Fibroblast of skin of right quadriceps (primary cell): ENCODE measurements at regions not wholly inside any gene's neighbourhood (a gene's known extent, or its start where the extent isn't known, plus 50 kb on each side); places are given as distances from the start of the nearest gene placed in this dataset.
"Not testable (repeated sequence)": the region's sequence is repeated elsewhere in the genome, so short reads cannot be mapped to it uniquely, and the experiment has no call there.

ENCODE experiments used
- DNase-seq: peaks from one replicate; pipeline ENCODE4 v3.0.0-alpha.2; 2013

DNA sequence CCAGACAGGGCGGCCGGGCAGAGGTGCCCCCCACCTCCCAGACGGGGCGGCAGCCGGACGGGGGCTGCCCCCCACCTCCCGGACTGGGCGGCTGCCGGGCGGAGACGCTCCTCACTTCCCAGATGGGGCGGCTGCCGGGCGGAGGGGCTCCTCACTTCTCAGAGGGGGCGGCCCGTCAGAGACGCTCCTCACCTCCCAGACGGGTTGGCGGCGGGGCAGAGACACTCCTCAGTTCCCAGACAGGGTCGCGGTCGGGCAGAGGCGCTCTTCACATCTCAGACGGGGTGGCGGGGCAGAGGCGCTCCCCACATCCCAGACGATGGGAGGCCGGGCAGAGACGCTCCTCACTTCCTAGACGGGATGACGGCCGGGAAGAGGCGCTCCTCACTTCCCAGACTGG lies 68.5 kb upstream of the GPC4 start:
- DNase-seq = not testable (repeated sequence)

DNA sequence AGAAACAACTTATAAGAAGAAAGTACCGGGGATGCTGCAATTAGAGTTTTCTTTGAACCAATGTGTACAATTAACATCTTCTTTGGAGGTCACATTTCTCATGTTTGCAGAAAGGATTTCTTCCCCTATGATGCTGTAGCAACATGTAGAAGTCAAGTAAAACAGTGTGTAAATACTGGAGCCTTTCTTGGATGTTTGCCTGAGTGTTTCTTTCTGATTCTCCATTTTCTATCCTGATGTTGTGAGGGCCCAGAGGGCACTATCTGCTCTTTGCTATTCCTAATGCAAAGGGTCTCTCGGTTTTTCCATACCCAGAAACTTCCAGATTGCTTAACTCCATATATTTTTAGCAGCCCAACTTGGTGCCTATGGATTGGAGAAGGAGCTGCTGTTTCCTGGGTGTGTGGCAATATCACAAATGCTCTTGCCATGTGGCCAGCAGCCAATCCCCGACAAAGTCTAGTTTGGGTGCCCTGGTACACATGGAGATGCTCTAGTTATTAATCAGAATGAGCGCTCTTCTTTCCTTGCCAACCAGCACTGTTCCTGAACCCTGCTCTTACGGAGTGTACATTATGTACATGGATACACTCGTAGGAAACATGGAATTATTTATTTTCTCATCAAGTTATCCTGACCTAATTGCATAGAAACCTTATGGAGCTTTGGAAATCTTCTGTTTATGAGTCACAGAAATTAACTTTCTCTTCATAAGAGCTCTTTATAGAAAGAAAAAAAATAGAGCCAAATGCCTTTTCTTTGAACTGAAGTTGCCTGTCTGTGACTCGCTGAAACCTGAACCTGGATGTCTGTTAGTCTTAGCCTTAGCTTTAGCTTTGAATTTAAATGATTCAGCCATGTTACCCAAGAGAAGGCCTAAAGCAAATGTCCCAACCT lies 67.0 kb upstream of the GPC4 start:
- DNase-seq = peak; percentile 75

DNA sequence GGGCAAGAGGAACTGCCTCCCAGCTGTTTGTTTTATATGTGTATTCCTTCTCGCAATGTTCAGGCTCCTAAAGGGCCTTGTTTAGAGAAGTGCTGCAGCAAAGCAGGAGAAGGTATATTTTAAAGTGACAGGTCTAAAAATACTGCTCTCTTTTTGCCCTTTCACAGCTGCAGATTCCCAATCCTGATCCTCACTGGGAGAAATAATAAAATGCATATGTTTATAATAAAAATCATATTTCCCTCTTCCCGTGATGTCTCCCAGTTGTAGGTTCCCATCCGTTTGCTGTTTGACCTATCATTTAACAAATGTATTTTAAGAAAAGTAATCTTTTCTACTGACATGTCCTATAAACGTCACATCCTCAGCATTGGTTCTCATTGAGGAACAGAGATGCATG lies 62.7 kb upstream of the GPC4 start:
- no peak for DNase-seq

DNA sequence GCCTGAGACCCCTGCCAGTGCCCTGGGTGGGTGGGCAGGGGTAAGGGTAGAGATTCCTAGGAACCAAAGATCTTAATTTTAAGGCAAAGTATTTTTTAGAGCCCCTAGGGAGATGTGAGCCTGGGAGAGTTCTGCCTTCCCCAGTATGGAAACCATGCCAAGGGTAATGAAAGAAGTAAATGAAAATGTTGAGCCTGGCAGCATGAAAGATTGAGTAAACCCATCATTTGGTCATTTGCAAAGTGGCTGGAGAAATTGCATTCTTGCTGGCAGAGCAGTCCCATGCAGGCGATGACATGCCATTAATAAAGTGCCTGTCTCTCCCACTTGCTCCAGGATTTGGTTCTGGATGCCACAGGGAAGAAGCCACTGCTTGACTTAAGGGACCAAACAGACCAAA lies 60.7 kb upstream of the GPC4 start:
- DNase-seq = no peak

DNA sequence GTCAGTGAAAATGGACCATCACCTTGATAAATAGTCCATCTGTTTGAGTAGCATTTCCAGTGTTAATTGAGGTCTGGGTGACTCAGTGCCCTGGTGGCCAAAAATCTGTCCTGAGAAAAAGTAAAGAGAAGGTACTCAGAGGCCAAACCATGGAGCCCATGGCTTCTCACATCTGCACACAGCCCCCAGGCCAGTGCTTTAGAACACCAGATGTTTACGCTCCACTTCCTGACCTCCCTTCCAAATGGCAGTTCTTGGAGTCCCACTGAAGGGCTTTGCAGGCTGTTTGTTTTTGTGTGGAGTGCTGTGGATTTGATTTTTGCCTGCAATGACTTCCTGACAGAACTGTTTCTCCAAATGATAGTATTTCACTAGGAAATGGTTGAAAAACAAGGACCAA lies 60.2 kb upstream of the GPC4 start:
- no peak for DNase-seq

DNA sequence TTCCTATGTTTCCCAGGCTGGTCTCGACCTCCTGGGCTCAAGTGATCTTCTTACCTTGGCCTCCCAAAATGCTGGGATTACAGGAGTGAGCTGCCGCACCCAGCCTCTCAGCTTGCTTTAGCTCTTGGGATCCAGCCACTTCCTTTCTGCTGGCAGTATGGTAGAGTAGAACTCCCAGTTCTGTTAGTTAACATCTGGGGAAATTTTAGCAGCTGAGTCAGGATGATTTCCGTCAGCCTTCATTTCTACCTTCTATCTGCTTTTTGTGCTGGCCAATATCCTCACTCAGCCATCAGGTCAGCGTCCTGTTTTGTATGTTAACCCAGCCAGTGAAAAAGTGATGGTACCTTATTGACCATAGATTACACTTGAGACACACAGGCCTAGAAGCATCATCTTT lies 59.3 kb upstream of the GPC4 start:
- no peak for DNase-seq

DNA sequence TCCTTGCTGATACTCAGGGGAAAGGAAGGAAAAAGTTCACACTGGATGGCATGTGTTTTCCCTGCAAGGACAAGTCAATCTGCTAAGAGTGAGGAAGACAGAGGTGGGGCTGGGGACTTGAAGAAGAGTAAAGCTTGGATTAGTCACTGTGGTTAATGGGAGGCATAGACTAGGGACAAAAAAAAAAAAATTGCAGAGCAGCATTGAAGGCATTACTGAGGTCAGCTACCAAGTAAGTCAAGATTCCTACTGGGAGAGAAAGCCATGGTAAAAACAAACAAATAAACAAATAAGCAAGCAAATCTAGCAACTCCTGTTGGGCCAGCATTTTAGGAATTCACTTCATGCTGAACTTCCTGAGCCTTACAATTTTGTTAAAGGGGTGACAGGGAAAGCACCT lies 58.2 kb upstream of the GPC4 start:
- DNase-seq = no peak

DNA sequence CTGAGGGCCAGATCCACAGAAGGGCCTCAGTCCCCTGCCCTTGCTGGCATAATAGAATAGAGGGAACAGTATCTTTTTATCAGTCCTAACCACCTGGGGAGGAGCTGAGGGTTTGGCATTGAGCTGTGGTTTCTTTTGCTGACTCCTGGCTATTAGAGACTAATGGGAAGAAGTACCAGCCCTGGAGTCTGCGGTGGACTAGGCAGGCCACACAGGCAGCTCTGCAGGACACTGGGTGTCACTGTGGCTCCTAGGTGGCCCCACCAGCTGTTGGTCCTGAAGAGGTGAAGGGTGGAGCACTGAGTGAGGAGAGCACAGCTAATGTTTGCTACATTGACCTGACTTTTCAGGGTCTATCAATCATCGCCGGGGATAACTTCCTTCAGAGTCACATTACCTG lies 52.8 kb upstream of the GPC4 start:
- no peak for DNase-seq

DNA sequence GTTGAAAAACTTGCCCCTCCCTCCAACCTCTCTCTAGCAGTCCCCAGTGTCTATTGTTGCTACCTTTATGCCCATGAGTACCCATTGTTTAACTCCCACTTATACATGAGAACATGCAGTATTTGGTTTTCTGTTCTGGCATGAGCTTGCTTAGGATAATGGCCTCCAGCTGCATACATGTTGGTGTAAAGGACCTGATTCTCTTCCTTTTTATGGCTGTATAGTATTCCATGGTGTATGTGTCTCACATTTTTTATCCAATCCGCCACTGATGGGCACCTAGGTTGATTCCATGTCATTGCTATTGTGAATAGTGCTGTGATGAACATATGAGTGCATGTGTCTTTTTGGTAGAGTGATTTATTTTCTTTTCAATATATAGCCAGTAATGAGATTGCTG lies 50.0 kb upstream of the GPC4 start:
- no peak for DNase-seq
